Activated CD4-positive, alpha-beta memory T cell treated with anti-CD3 and anti-CD28 coated beads, Interleukin-2, amount 10 ng/mL, durations not matched to agents 7 days and 5 days (primary cell): ENCODE measurements at regions not wholly inside any gene's neighbourhood (a gene's known extent, or its start where the extent isn't known, plus 50 kb on each side); places are given as distances from the start of the nearest gene placed in this dataset.

Source experiments
- CTCF ChIA-PET: fragments of 350-600 bp; sonication (Branson Sonifier 250); formaldehyde crosslinking; loops from one replicate; lab custom pipeline; 2021; ENCODE audit warnings: antibody characterized with exemption, inconsistent platforms; lab: Charles Lee
- POLR2A ChIA-PET: fragments of 350-600 bp; sonication (Branson Sonifier 250); formaldehyde crosslinking; loops from one replicate; lab custom pipeline; 2021; ENCODE audit warnings: antibody characterized with exemption; lab: Charles Lee
- DNase-seq: peaks from one replicate; pipeline ENCODE4 v3.0.0-alpha.2; 2020
- H3K27ac Mint-ChIP-seq: one replicate; pipeline ENCODE4 v1.8.0; 2021; ENCODE audit warnings: mild to moderate bottlenecking, mixed read lengths
- H3K27me3 Mint-ChIP-seq: one replicate; pipeline ENCODE4 v1.8.0; 2021; ENCODE audit warnings: mixed read lengths
- H3K36me3 Mint-ChIP-seq: one replicate; pipeline ENCODE4 v1.8.0; 2021; ENCODE audit warnings: low read depth, mixed read lengths
- H3K4me1 Mint-ChIP-seq: one replicate; pipeline ENCODE4 v1.8.0; 2021; ENCODE audit warnings: mixed read lengths
- H3K4me3 Mint-ChIP-seq: one replicate; pipeline ENCODE4 v1.8.0; 2021; ENCODE audit warnings: mild to moderate bottlenecking, mixed read lengths
- H3K9me3 Mint-ChIP-seq: one replicate; pipeline ENCODE4 v1.8.0; 2021; ENCODE audit warnings: mixed read lengths

GRCh38 chr12:125696054-125696453, 630.8 kb downstream of the AACS start:
- H3K27me3 Mint-ChIP-seq: no peaks in the 10 kb centered on the region
- no peak overlapping the region for H3K4me3 Mint-ChIP-seq
- no peak for DNase-seq
- no peaks in the 10 kb centered on the region for H3K4me1 Mint-ChIP-seq
- H3K27ac Mint-ChIP-seq: no peak overlapping the region
- H3K9me3 Mint-ChIP-seq: peaks cover under 1% of the 10 kb centered on the region
- POLR2A ChIA-PET: no interaction called here
- CTCF ChIA-PET: no interaction called here
- no peaks in the 10 kb centered on the region for H3K36me3 Mint-ChIP-seq

DNA sequence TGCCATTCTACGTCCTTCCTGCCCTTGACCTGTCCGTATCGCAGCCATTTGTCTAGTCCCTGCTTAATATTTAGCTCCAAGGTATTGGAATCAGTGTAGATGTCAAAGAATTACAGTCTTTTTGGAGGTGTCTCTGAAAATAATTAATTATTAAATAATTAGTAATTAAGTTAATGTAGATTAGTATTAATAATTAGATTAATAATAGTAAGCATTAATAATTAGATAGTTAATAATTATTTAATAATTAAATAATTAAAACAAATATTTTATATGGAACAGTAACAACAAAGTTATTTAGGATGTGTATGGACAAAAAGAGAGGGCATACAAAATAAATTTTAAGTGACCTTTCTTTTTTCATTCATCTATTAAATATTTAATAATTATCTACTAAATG, 639.6 kb downstream of the AACS start:
- POLR2A ChIA-PET: no interaction called here
- Mint-ChIP-seq H3K27ac (no peak overlapping the region), H3K9me3 (peaks cover 6% of the 10 kb centered on the region), H3K4me1 (no peaks in the 10 kb centered on the region), H3K27me3 (no peaks in the 10 kb centered on the region), H3K36me3 (no peaks in the 10 kb centered on the region), H3K4me3 (no peak overlapping the region)
- CTCF ChIA-PET: no interaction called here
- no peak for DNase-seq

DNA sequence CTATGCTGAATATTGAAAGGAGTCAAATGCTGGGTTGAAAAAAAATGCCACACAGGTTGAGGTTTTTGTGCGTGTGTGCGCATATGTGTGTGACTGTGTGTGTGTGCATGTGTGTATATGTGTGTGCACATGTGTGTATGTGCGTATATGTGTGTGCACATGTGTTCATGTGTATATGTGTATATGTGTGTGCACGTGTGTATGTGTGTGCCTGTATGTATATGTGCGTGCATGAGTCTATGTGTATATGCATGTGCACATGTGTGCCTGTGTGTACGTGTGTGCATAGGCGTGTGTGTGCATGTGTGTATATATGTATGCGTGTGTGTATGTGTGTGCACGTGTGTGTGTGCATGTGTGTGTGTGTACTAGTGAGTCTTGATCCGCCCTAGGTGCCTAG, 655.7 kb downstream of the AACS start:
- H3K27ac Mint-ChIP-seq: no peak overlapping the region
- DNase-seq: no peak
- no peaks in the 10 kb centered on the region for H3K36me3 Mint-ChIP-seq
- no peaks in the 10 kb centered on the region for H3K27me3 Mint-ChIP-seq
- ChIA-PET POLR2A (no interaction called here), CTCF (no interaction called here)
- H3K9me3 Mint-ChIP-seq: peaks cover 18% of the 10 kb centered on the region
- no peaks in the 10 kb centered on the region for H3K4me1 Mint-ChIP-seq
- no peak overlapping the region for H3K4me3 Mint-ChIP-seq

GRCh38 chr12:125734137-125734536, 668.9 kb downstream of the AACS start:
- no peaks in the 10 kb centered on the region for H3K36me3 Mint-ChIP-seq
- ChIA-PET POLR2A (no interaction called here), CTCF (no interaction called here)
- DNase-seq: no peak
- H3K9me3 Mint-ChIP-seq: peaks cover 3% of the 10 kb centered on the region
- H3K4me3 Mint-ChIP-seq: no peak overlapping the region
- H3K27me3 Mint-ChIP-seq: no peaks in the 10 kb centered on the region
- no peak overlapping the region for H3K27ac Mint-ChIP-seq
- no peaks in the 10 kb centered on the region for H3K4me1 Mint-ChIP-seq

DNA sequence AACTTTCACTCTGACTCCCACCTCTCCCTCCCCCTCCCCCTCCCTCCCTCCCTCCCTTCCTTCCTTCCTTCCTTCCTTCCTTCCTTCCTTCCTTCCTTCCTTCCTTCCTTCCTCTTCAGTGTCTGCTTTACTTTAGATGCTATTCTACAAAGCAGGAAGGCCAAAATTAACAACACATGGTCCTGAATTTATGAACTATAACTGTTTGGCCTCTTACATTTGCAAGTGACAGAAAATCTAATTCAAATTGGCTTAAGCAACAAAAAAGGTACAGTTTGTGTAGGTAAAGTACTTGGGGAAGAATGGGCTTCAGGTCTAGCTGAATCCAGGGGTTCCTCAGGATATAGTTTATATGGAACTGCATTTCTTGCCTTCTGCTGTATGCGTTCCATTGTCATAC, 673.0 kb downstream of the AACS start:
- no peaks in the 10 kb centered on the region for H3K4me1 Mint-ChIP-seq
- H3K27me3 Mint-ChIP-seq: no peaks in the 10 kb centered on the region
- H3K9me3 Mint-ChIP-seq: peaks cover 4% of the 10 kb centered on the region
- ChIA-PET CTCF (no interaction called here), POLR2A (no interaction called here)
- no peak for DNase-seq
- H3K36me3 Mint-ChIP-seq: no peaks in the 10 kb centered on the region
- H3K4me3 Mint-ChIP-seq: no peak overlapping the region
- H3K27ac Mint-ChIP-seq: no peak overlapping the region

GRCh38 chr12:125742413-125742812, 677.2 kb downstream of the AACS start:
- POLR2A ChIA-PET: no interaction called here
- Mint-ChIP-seq H3K36me3 (no peaks in the 10 kb centered on the region), H3K4me3 (no peak overlapping the region), H3K27me3 (no peaks in the 10 kb centered on the region), H3K4me1 (no peaks in the 10 kb centered on the region), H3K9me3 (peaks cover 2% of the 10 kb centered on the region), H3K27ac (no peak overlapping the region)
- no peak for DNase-seq
- CTCF ChIA-PET: no interaction called here

DNA sequence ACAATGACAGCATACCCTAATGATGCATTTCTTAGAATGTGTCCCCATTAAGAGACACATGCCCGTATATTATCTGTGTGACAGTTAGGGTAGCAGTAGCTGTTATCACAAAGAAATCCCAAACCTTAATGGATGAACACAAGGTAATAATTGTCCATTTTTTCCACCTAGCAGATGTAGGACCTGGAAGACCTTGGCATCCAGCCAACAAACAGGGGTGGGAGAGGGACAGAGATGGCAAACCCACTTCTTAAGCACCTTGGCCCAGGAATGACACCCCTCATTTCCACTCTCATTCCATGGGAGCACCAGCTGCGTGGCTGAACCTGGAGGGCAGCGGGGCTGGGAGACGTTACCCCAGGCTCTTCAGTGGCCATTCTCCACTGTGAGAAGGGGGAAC, 679.0 kb downstream of the AACS start:
- Mint-ChIP-seq H3K4me3 (no peak overlapping the region), H3K4me1 (no peaks in the 10 kb centered on the region), H3K27me3 (no peaks in the 10 kb centered on the region), H3K27ac (no peak overlapping the region), H3K9me3 (peaks cover 2% of the 10 kb centered on the region), H3K36me3 (no peaks in the 10 kb centered on the region)
- no peak for DNase-seq
- ChIA-PET CTCF (no interaction called here), POLR2A (no interaction called here)

DNA sequence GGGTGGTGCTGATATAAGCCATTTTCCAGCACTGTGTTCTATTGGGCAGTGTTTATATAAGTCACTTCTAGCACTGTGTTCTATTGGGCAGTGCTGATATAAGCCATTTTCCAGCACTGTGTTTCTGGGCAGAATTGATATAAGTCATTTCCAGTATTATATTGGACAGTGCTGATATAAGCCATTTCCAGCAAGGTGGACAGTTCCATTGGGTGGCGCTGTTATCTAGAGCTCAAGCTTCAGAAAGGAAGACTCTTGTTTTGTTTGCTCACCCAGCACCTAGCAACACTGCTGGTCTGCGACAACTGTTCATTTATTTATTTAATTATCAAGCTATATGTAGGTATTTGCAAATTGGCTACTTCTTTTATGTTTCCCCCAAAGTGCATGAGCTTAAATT, 690.3 kb downstream of the AACS start:
- H3K36me3 Mint-ChIP-seq: no peaks in the 10 kb centered on the region
- no peaks in the 10 kb centered on the region for H3K27me3 Mint-ChIP-seq
- H3K27ac Mint-ChIP-seq: no peak overlapping the region
- ChIA-PET CTCF (no interaction called here), POLR2A (no interaction called here)
- no peak for DNase-seq
- no peaks in the 10 kb centered on the region for H3K4me1 Mint-ChIP-seq
- peaks cover 11% of the 10 kb centered on the region for H3K9me3 Mint-ChIP-seq
- no peak overlapping the region for H3K4me3 Mint-ChIP-seq

DNA sequence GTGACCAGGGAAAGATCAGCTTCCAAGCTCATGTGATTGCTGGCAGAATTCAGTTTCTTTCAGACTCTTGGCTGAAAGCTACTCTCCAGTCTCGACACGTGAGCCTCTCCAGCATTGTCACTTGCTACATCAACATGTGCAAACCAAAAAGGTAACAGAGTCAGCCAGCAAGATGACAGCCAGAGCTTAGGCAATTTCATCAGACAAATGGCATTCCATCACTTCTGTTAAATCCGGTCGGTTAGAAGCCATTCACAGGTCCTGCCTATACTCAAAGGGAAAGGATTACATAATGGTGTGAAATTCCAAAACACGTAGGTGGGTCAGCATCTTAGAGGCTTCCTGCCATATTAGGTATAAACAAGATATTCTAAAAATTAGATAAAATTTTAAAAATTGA, 700.9 kb downstream of the AACS start:
- Mint-ChIP-seq H3K36me3 (no peaks in the 10 kb centered on the region), H3K27ac (no peak overlapping the region), H3K4me3 (no peak overlapping the region), H3K9me3 (peaks cover 4% of the 10 kb centered on the region), H3K27me3 (no peaks in the 10 kb centered on the region), H3K4me1 (no peaks in the 10 kb centered on the region)
- CTCF ChIA-PET: no interaction called here
- POLR2A ChIA-PET: no interaction called here
- no peak for DNase-seq

DNA sequence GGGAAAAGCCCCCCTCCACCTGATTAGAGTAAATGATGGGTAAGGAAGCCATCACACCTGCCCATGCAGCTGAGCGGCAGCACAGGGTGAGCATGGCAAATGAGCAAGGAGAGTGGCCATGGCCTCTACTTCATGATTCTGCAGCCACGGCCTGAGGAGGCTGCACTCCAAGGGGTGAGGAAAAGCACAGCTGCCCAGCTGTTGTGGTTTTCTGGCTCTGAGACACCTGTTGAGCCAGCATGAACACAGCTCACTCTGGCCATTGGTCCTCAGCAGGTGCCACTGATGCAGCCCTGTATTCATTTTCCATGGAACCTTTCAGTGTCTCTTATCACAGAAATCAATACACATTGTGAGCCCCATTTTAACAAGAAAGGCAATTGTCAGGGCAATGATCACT, 707.2 kb downstream of the AACS start:
- Mint-ChIP-seq H3K9me3 (no peaks in the 10 kb centered on the region), H3K4me1 (no peaks in the 10 kb centered on the region), H3K4me3 (no peak overlapping the region), H3K27me3 (no peaks in the 10 kb centered on the region), H3K27ac (no peak overlapping the region), H3K36me3 (no peaks in the 10 kb centered on the region)
- ChIA-PET POLR2A (no interaction called here), CTCF (interaction anchor here (0.7 to 1.3 kb wide), 3 partner anchors 15 to 584 kb away, joined by 3 to 5 read pairs (median 3); no protein-coding TSS in a partner anchor)
- no peak for DNase-seq

GRCh38 chr12:125773033-125773640, 707.9 kb downstream of the AACS start:
- no peaks in the 10 kb centered on the region for H3K27me3 Mint-ChIP-seq
- ChIA-PET POLR2A (no interaction called here), CTCF (interaction anchor here (0.7 to 1.3 kb wide), 3 partner anchors 14 to 585 kb away, joined by 3 to 5 read pairs (median 3); no protein-coding TSS in a partner anchor)
- no peaks in the 10 kb centered on the region for H3K36me3 Mint-ChIP-seq
- H3K27ac Mint-ChIP-seq: no peak overlapping the region
- no peaks in the 10 kb centered on the region for H3K4me1 Mint-ChIP-seq
- DNase-seq: no peak
- no peak overlapping the region for H3K4me3 Mint-ChIP-seq
- H3K9me3 Mint-ChIP-seq: no peaks in the 10 kb centered on the region

DNA sequence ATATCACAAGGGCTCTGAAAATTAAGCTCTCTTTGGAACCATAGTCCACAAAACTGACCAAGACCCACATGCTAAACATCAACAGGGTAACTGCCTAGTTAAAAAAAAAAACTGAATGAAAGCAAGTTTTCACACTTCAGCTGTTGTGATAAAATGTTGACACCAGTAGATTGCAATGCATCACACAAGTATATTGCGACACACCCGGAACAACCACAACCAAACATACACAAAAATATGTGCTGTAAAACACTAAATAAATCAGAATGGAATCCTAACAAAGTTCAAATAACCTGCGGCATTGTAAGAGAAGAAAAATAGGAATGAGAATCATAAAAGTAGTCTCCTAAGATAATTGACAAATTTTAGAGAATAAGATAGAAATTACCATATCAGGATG, 710.3 kb downstream of the AACS start:
- no peak for DNase-seq
- H3K4me1 Mint-ChIP-seq: no peaks in the 10 kb centered on the region
- no peaks in the 10 kb centered on the region for H3K36me3 Mint-ChIP-seq
- no peak overlapping the region for H3K4me3 Mint-ChIP-seq
- H3K9me3 Mint-ChIP-seq: peaks cover 2% of the 10 kb centered on the region
- ChIA-PET POLR2A (no interaction called here), CTCF (no interaction called here)
- H3K27me3 Mint-ChIP-seq: no peaks in the 10 kb centered on the region
- H3K27ac Mint-ChIP-seq: no peak overlapping the region

DNA sequence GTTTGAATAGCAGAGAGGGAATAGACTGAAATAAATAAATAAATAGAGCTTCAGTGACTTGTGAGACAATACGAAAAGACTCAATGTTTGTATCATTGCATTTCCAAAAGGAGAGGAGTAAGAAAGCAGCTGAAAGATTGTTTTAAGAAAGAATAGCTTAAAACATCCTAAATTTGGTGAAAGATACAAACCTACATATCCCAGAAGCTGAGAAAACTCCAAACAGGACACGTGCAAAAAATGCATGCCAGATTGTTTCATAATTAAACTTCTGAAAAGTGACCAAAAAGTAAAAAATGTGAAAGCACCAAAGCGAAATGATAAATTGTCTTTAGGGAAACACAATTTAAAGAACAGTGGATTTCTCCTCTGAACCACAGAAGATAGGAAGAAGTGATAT, 711.0 kb downstream of the AACS start:
- ChIA-PET CTCF (no interaction called here), POLR2A (no interaction called here)
- DNase-seq: no peak
- no peaks in the 10 kb centered on the region for H3K4me1 Mint-ChIP-seq
- peaks cover 2% of the 10 kb centered on the region for H3K9me3 Mint-ChIP-seq
- H3K4me3 Mint-ChIP-seq: no peak overlapping the region
- H3K27me3 Mint-ChIP-seq: no peaks in the 10 kb centered on the region
- H3K36me3 Mint-ChIP-seq: no peaks in the 10 kb centered on the region
- H3K27ac Mint-ChIP-seq: no peak overlapping the region

- Mint-ChIP-seq H3K27ac (no peak overlapping the region), H3K4me1 (no peaks in the 10 kb centered on the region), H3K9me3 (peaks cover 8% of the 10 kb centered on the region), H3K36me3 (no peaks in the 10 kb centered on the region), H3K27me3 (no peaks in the 10 kb centered on the region), H3K4me3 (no peak overlapping the region)
- no peak for DNase-seq
- ChIA-PET POLR2A (no interaction called here), CTCF (no interaction called here)
These were observed 720.9 kb downstream of the AACS start for GRCh38 chr12:125786143-125786542.
